Naive B cell (primary cell): ENCODE measurements at regions not wholly inside any gene's neighbourhood (a gene's known extent, or its start where the extent isn't known, plus 50 kb on each side); places are given as distances from the start of the nearest gene placed in this dataset.

Source experiments
- ATAC-seq, 2 donors: fragments of 150-1000 bp; cut with Tn5 transposase; 2 replicates each; pipeline ENCODE4 v1.10.0; 2021; ENCODE audit warnings: low read depth in 2 of 2, mild to moderate bottlenecking in 2 of 2, moderate library complexity in 2 of 2
- DNase-seq: peaks from one replicate; pipeline ENCODE4 v3.0.0; 2022
- H3K27ac Mint-ChIP-seq, 6 donors: one replicate each; pipeline ENCODE4 v1.8.0; 2020 to 2022; ENCODE audit warnings: mild to moderate bottlenecking in 6 of 6, mixed read lengths in 6 of 6, moderate library complexity in 5 of 6, inconsistent platforms in 2 of 6
- H3K27me3 Mint-ChIP-seq, 3 donors: one replicate each; pipeline ENCODE4 v1.8.0; 2021 to 2022; ENCODE audit warnings: mixed read lengths in 3 of 3, mild to moderate bottlenecking in 1 of 3
- H3K36me3 Mint-ChIP-seq, 2 donors: one replicate each; pipeline ENCODE4 v1.8.0; 2020 to 2022; ENCODE audit warnings: mixed read lengths in 2 of 2, inconsistent platforms in 1 of 2, mild to moderate bottlenecking in 1 of 2
- H3K4me1 Mint-ChIP-seq, 3 donors: one replicate each; pipeline ENCODE4 v1.8.0; 2020 to 2022; ENCODE audit warnings: mixed read lengths in 3 of 3, inconsistent platforms in 1 of 3, mild to moderate bottlenecking in 1 of 3, moderate library complexity in 1 of 3
- H3K4me3 Mint-ChIP-seq, 8 donors: one replicate each; pipeline ENCODE4 v1.8.0; 2020 to 2022; ENCODE audit warnings: mild to moderate bottlenecking in 8 of 8, mixed read lengths in 8 of 8, moderate library complexity in 8 of 8, inconsistent platforms in 2 of 8
- H3K9me3 Mint-ChIP-seq, 7 donors: one replicate each; pipeline ENCODE4 v1.8.0; 2020 to 2022; ENCODE audit warnings: mixed read lengths in 7 of 7, mild to moderate bottlenecking in 5 of 7, inconsistent platforms in 2 of 7, moderate library complexity in 1 of 7

GRCh38 chr3:35194666-35195065 lies 444.7 kb upstream of the ARPP21 start:
- H3K4me1 Mint-ChIP-seq: no peaks in the 10 kb centered on the region
- H3K27ac Mint-ChIP-seq: no peak overlapping the region
- DNase-seq: no peak
- H3K36me3 Mint-ChIP-seq: no peaks in the 10 kb centered on the region
- H3K4me3 Mint-ChIP-seq: no peak overlapping the region
- H3K9me3 Mint-ChIP-seq: no peaks in the 10 kb centered on the region
- no peak for ATAC-seq
- H3K27me3 Mint-ChIP-seq: peaks cover 0 to 6% (median 0%) of the 10 kb centered on the region in 3 donors

GRCh38 chr3:35198857-35199256 lies 440.5 kb upstream of the ARPP21 start:
- no peaks in the 10 kb centered on the region for H3K4me1 Mint-ChIP-seq
- DNase-seq (no peak), ATAC-seq (no peak)
- H3K27ac Mint-ChIP-seq: no peak overlapping the region
- peaks cover 0 to 7% (median 0%) of the 10 kb centered on the region in 3 donors for H3K27me3 Mint-ChIP-seq
- H3K9me3 Mint-ChIP-seq: peaks cover 0 to 4% (median 0%) of the 10 kb centered on the region in 7 donors
- no peaks in the 10 kb centered on the region for H3K36me3 Mint-ChIP-seq
- H3K4me3 Mint-ChIP-seq: no peak overlapping the region

- ATAC-seq (no peak), DNase-seq (no peak)
- no peak overlapping the region for H3K27ac Mint-ChIP-seq
- no peak overlapping the region for H3K4me3 Mint-ChIP-seq
- H3K27me3 Mint-ChIP-seq: peaks cover 0 to 7% (median 0%) of the 10 kb centered on the region in 3 donors
- H3K9me3 Mint-ChIP-seq: peaks cover 0 to 4% (median 0%) of the 10 kb centered on the region in 7 donors
- no peaks in the 10 kb centered on the region for H3K4me1 Mint-ChIP-seq
- no peaks in the 10 kb centered on the region for H3K36me3 Mint-ChIP-seq
Observed at GRCh38 chr3:35200056-35200455, 439.3 kb upstream of the ARPP21 start.

GRCh38 chr3:35201211-35201610 lies 438.1 kb upstream of the ARPP21 start:
- ATAC-seq: no peak
- Mint-ChIP-seq H3K4me3 (no peak overlapping the region), H3K27me3 (peaks cover 0 to 7% (median 0%) of the 10 kb centered on the region in 3 donors), H3K4me1 (no peaks in the 10 kb centered on the region), H3K9me3 (peaks cover 0 to 4% (median 0%) of the 10 kb centered on the region in 7 donors), H3K27ac (no peak overlapping the region), H3K36me3 (no peaks in the 10 kb centered on the region)
- DNase-seq: no peak

GRCh38 chr3:35215525-35216500 lies 423.5 kb upstream of the ARPP21 start:
- no peak for DNase-seq
- H3K4me3 Mint-ChIP-seq: no peak overlapping the region
- H3K9me3 Mint-ChIP-seq: peaks cover 0 to 5% (median 0%) of the 10 kb centered on the region in 7 donors
- H3K27me3 Mint-ChIP-seq: no peaks in the 10 kb centered on the region
- H3K36me3 Mint-ChIP-seq: no peaks in the 10 kb centered on the region
- no peaks in the 10 kb centered on the region for H3K4me1 Mint-ChIP-seq
- no peak overlapping the region for H3K27ac Mint-ChIP-seq
- no peak for ATAC-seq

- no peak for ATAC-seq
- Mint-ChIP-seq H3K36me3 (no peaks in the 10 kb centered on the region), H3K27ac (no peak overlapping the region), H3K27me3 (no peaks in the 10 kb centered on the region), H3K9me3 (peaks cover 0 to 5% (median 0%) of the 10 kb centered on the region in 7 donors), H3K4me1 (no peaks in the 10 kb centered on the region), H3K4me3 (no peak overlapping the region)
- DNase-seq: no peak
Observed at GRCh38 chr3:35216501-35217266, 422.6 kb upstream of the ARPP21 start.

- Mint-ChIP-seq H3K4me3 (no peak overlapping the region), H3K4me1 (no peaks in the 10 kb centered on the region), H3K9me3 (peaks cover 0 to 5% (median 2%) of the 10 kb centered on the region in 7 donors), H3K27ac (no peak overlapping the region), H3K27me3 (no peaks in the 10 kb centered on the region), H3K36me3 (no peaks in the 10 kb centered on the region)
- ATAC-seq (no peak), DNase-seq (no peak)
Observed at GRCh38 chr3:35223632-35224394, 415.5 kb upstream of the ARPP21 start.

- H3K4me3 Mint-ChIP-seq: no peak overlapping the region
- no peak for DNase-seq
- H3K27me3 Mint-ChIP-seq: no peaks in the 10 kb centered on the region
- H3K27ac Mint-ChIP-seq: no peak overlapping the region
- peaks cover 0 to 5% (median 3%) of the 10 kb centered on the region in 7 donors for H3K9me3 Mint-ChIP-seq
- ATAC-seq: no peak
- H3K4me1 Mint-ChIP-seq: no peaks in the 10 kb centered on the region
- H3K36me3 Mint-ChIP-seq: no peaks in the 10 kb centered on the region
Observed at GRCh38 chr3:35224565-35225295, 414.6 kb upstream of the ARPP21 start.

GRCh38 chr3:35241236-35241635 lies 398.1 kb upstream of the ARPP21 start:
- H3K9me3 Mint-ChIP-seq: no peaks in the 10 kb centered on the region
- no peak overlapping the region for H3K4me3 Mint-ChIP-seq
- no peak for DNase-seq
- no peak overlapping the region for H3K27ac Mint-ChIP-seq
- no peaks in the 10 kb centered on the region for H3K27me3 Mint-ChIP-seq
- no peaks in the 10 kb centered on the region for H3K36me3 Mint-ChIP-seq
- H3K4me1 Mint-ChIP-seq: no peaks in the 10 kb centered on the region
- ATAC-seq: no peak

GRCh38 chr3:35254917-35255316 lies 384.4 kb upstream of the ARPP21 start:
- no peaks in the 10 kb centered on the region for H3K4me1 Mint-ChIP-seq
- no peak for DNase-seq
- no peak overlapping the region for H3K27ac Mint-ChIP-seq
- peaks cover 0 to 12% (median 2%) of the 10 kb centered on the region in 7 donors for H3K9me3 Mint-ChIP-seq
- no peak for ATAC-seq
- H3K4me3 Mint-ChIP-seq: no peak overlapping the region
- H3K27me3 Mint-ChIP-seq: no peaks in the 10 kb centered on the region
- H3K36me3 Mint-ChIP-seq: no peaks in the 10 kb centered on the region

GRCh38 chr3:35257641-35258040 lies 381.7 kb upstream of the ARPP21 start:
- H3K27ac Mint-ChIP-seq: no peak overlapping the region
- H3K4me1 Mint-ChIP-seq: no peaks in the 10 kb centered on the region
- H3K4me3 Mint-ChIP-seq: no peak overlapping the region
- no peaks in the 10 kb centered on the region for H3K36me3 Mint-ChIP-seq
- ATAC-seq: no peak
- H3K27me3 Mint-ChIP-seq: peaks cover 0 to 4% (median 0%) of the 10 kb centered on the region in 3 donors
- peaks cover 0 to 13% (median 4%) of the 10 kb centered on the region in 7 donors for H3K9me3 Mint-ChIP-seq
- DNase-seq: no peak

GRCh38 chr3:35262406-35262805 lies 376.9 kb upstream of the ARPP21 start:
- H3K27ac Mint-ChIP-seq: no peak overlapping the region
- no peak for DNase-seq
- H3K4me1 Mint-ChIP-seq: no peaks in the 10 kb centered on the region
- no peaks in the 10 kb centered on the region for H3K36me3 Mint-ChIP-seq
- no peak for ATAC-seq
- no peak overlapping the region for H3K4me3 Mint-ChIP-seq
- peaks cover 0 to 4% (median 0%) of the 10 kb centered on the region in 3 donors for H3K27me3 Mint-ChIP-seq
- peaks cover 0 to 6% (median 2%) of the 10 kb centered on the region in 7 donors for H3K9me3 Mint-ChIP-seq

- H3K4me3 Mint-ChIP-seq: no peak overlapping the region
- DNase-seq: no peak
- no peak overlapping the region for H3K27ac Mint-ChIP-seq
- ATAC-seq: no peak
- H3K4me1 Mint-ChIP-seq: no peaks in the 10 kb centered on the region
- peaks cover 0 to 4% (median 0%) of the 10 kb centered on the region in 3 donors for H3K27me3 Mint-ChIP-seq
- H3K9me3 Mint-ChIP-seq: peaks cover 0 to 6% (median 2%) of the 10 kb centered on the region in 7 donors
- H3K36me3 Mint-ChIP-seq: no peaks in the 10 kb centered on the region
Observed at GRCh38 chr3:35263477-35263876, 375.8 kb upstream of the ARPP21 start.
